NCI-H1417 treated with DMSO at 0.1 percent for 48 hours (cell line): ENCODE measurements at regions not wholly inside any gene's neighbourhood (a gene's known extent, or its start where the extent isn't known, plus 50 kb on each side); places are given as distances from the start of the nearest gene placed in this dataset.

Experiments
- DNase-seq: peaks from one replicate; lab custom pipeline; 2025; lab: John Stamatoyannopoulos, UW

DNA sequence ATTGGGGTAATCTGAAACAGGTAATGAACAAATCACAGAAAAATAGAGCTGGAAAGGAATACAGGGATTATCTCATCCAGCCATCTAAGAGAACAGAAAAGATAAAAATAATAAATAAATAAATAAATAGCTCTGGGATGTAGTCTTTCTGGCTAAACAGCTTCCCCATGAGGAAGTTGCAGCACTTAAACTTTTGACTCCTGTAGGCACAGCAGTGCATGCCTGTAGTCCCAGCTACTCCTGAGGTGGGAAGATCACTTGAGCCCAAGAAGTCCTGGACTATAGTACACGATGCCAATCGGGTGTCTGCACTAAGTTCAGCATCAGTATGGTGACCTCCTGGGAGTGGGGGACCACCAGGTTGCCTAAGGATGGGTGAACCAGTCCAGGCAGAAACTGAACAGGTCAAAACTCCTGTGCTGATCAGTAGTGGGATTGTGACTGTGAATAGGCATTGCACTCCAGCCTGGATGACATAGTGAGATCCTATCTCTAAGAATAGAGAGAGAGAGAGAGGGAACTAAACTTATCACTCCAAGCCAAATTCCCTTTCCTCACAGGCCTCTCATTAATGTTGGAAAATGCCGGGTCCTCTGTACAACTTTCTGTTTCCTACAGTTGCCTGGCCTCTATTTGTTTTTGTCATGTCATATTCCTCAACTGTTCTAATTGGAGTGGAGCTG is 61.7 kb upstream of the CDK13 start:
- DNase-seq: no peak

DNA sequence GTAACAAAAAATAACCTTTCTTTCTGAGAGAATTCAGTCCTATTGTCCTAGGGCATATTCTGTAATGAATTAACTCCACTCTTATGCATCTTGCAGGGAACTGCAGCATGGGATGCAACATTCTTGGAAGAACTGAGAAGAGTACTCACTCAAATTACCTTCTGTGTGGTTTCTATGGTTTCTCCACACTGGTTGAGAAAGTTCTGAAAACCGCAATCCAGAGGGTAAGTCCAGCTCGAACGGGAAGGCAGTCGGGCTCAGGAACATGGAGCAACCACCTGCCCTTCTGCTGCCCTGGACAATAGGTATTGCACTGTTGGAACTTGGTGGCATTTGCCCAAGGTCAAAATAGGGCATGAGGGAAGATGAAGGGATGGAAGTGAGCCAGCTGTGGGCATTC is 59.6 kb upstream of the CDK13 start:
- no peak for DNase-seq

DNA sequence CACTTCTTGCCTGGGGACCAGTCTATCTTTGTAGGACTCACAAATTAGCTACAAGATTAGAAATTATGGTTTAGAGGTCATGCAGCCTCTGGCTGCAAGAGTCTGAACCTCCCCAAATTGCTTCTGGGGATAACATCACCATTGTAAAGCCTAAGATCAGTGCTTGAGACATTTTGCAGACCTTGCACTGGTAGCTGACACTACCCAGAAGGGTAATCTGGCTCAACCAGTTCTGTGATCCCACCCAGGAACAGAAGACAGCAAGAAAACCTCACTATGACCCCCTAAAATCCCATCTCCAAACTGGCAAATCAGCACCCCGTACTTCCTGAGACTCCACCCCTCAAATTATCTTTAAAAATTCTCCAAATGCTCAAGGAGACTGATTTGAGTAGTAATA is 58.2 kb upstream of the CDK13 start:
- DNase-seq: no peak

DNA sequence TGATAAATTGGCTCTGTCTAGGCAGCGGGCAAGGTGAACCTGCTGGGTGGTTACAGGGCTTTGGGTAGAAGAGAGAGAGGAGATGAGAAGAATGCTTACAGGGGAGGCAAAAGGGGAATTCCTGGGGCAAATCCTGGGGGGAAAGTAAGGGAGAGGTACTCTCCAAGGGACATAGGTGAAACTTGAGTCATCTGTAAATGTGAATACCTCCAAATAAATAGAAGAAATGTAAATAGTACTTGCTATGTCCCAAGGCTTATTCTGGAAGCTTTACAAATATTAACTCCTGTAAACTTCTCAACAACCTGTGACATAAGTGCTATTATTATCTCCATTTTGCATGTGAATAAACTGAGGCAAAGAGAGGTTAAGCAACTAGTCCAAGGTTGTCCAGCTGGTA is 57.7 kb upstream of the CDK13 start:
- DNase-seq: no peak

DNA sequence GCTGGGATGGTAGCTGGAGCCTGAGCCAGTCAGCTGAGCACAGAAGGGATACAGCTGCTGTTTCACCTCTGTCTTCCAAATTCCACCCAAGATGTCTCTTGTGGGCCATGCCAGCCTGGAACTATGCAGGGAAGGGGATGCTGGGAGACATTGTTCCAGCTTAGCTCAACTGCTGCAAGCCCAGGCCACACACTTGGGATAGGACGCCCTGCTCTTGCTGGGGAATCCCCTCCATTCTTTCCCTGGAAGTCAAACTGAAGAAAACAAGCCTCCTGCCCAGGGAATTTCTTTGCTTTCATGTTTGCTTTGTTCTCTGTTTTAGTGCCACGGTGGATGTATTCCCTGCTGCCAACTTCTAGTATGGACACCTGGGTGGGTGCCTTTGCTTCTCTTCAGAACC is 55.2 kb upstream of the CDK13 start:
- no peak for DNase-seq

DNA sequence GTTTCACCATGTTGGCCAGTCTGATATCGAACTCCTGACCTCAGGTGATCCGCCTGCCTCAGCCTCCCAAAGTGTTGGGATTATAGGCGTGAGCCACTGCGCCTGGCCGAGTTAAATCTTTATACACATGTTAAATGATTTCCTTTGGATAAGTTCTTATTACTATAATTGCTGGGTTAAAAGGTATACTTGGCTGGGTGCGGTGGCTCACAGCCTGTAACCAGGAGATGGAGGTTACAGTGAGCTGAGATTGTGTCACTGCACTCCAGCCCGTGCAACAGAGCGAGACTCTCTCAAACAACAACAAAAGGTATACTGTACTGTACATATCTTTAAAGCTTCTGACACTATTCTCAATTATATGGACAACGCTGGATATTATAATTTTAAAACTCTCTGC is 53.2 kb upstream of the CDK13 start:
- DNase-seq: no peak

DNA sequence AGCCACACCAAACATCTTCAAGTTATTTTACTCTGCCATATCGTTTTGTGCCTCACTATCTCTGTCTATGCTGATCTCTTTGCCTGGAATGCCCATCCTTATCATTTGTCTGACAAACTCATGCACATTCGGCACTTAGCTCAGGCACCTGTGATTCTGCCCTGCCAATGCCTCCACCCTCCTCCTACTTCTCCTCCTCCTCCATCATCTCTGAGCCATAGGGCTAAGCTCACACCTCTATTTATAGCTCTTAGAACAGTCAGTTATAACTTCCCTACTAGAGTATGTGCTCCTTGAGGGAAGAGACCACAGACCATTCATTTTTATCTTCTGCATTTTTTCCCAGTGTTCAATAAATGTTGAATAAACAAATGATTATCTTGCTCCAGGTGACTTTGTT is 51.2 kb upstream of the CDK13 start:
- DNase-seq: no peak
